VCaP (cell line): ENCODE measurements at regions not wholly inside any gene's neighbourhood (a gene's known extent, or its start where the extent isn't known, plus 50 kb on each side); places are given as distances from the start of the nearest gene placed in this dataset.

ENCODE experiments used
- H3K27ac ChIP-seq: fragments of 450-650 bp; 2 replicates; pipeline ENCODE4 v1.5.1; 2017
- TF ChIP-seq, protein P1 (sequence below): fragments of 450-650 bp; conservative IDR thresholded peaks from 2 replicates; pipeline ENCODE4 v1.5.1; 2017; ENCODE audit warnings: mild to moderate bottlenecking, moderate library complexity

DNA sequence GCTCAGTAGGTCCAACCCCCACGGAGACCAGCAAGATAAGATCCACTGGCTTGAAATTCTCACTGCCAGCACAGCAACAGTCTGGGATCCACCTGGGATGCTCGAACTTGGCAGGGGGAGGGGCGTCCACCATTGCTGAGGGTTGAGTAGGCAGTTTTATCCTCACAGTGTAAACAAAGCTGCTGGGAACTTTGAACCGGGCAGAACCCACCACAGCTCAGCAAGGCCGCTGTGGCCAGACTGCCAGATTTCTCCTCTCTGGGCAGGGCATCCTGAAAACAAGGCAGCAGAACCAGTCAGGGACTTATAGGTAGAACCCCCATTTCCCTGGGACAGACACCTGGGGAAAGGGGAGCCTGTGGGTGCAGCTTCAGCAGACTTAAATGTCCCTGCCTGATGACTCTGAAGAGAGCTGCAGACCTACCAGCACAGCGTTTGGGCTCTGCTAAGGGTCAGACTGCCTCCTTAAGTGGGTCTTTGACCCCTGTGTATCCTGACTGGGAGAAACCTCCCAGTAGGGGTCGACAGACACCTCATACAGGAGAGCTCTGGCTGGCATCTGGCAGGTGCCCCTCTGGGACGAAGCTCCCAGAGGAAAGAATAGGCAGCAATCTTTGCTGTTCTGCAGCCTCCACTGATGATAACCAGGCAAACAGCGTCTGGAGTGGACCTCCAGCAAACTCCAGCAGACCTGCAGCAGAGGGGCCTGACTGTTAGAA lies 782.4 kb upstream of the EYS start:
- TF ChIP-seq, protein P1, sequence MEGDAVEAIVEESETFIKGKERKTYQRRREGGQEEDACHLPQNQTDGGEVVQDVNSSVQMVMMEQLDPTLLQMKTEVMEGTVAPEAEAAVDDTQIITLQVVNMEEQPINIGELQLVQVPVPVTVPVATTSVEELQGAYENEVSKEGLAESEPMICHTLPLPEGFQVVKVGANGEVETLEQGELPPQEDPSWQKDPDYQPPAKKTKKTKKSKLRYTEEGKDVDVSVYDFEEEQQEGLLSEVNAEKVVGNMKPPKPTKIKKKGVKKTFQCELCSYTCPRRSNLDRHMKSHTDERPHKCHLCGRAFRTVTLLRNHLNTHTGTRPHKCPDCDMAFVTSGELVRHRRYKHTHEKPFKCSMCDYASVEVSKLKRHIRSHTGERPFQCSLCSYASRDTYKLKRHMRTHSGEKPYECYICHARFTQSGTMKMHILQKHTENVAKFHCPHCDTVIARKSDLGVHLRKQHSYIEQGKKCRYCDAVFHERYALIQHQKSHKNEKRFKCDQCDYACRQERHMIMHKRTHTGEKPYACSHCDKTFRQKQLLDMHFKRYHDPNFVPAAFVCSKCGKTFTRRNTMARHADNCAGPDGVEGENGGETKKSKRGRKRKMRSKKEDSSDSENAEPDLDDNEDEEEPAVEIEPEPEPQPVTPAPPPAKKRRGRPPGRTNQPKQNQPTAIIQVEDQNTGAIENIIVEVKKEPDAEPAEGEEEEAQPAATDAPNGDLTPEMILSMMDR, result no peak
- no peak overlapping the region for H3K27ac ChIP-seq

DNA sequence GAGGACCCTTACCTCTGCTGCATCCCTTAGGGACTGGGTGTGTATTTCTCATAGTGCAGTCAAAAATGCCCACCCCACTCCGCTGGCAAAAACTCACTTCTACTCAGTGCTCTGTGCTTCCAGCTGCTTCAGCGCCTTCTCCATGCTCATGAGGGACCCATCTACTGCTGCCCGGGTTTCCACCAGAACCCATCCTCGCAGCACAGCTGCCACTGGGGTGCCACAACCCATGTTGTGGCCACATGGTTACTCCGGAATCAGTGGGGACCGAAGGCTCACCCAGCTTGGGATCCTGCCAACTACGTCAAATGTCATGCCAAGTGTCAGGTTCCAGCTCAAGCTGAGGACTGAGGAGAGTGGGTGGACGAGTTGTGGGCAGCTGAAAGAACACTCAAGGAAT lies 774.2 kb upstream of the EYS start:
- TF ChIP-seq, protein P1, result no peak
- H3K27ac ChIP-seq, result no peak overlapping the region

DNA sequence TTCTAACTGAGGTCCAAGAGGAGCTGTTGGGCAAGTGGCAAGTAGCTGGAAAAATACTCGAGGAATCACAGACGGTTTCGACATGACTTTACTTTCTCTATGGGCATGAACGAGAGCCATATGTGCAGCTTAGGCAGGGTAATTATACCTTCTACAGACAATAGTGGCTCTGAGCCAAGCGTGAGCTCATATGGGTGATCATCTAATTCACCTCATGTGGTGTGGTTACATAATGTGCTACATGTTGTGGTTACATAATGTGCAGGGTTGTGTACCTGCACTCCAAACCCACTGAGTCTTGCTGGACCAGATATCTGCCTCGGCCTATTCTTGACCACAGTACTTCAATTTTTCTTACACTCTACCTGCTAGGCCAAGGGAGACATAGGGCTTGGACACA lies 771.7 kb upstream of the EYS start:
- no peak overlapping the region for H3K27ac ChIP-seq
- TF ChIP-seq, protein P1, result no peak

DNA sequence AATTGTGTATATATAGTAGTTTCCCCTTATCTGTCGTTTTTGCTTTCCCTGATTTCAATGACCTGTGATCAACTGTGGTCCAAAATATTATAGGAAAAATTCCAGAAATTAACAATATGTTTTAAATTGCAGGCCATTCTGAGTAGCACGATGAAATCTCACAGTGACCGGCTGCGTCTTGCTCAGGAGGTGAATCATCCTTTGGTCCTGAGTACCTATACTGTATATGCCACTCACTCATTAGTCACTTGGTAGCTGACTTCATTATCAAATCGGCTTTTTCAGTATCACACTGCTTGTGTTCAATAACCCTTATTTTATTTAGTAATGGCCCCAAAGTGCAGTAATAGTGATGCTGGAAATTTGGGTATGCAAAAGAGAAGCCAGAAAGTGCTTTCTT lies 728.3 kb upstream of the EYS start:
- TF ChIP-seq, protein P1, result no peak
- H3K27ac ChIP-seq, result no peak overlapping the region

DNA sequence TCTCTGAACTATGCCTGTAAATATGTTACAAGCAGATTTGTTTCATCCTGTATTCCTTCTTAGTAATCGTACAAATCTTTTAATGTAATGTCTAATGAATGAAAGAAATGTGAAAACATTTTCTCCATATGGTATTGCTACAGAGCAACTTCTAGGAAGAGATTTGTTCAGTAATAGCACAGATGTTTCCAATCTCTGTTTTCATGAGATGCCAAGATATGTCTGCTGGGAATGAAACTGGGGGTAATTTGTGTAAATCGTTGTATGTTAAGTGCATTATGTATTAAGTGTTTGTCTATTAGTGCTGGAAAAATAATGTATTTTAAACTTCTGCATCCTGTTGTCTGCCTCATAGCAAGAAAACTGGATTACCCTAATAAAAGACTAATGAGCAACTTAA lies 722.2 kb upstream of the EYS start:
- TF ChIP-seq, protein P1, result no peak
- no peak overlapping the region for H3K27ac ChIP-seq

DNA sequence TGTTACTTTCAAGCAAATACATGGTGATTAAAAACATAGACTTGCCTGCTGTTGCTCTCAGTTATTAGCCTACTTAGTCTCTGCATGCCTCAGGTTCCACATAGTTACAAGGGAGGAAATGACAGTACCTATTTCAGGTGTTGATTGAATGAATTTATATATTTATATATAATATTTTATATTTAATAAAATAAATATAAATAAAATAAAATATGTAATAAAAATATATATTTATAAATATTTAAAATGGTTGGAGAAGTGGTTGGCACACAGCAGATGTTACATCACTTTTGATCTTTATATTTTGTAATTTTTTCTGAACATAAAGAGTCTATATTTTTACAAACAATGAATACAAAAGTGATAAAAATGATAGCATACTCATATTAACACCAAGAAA lies 716.0 kb upstream of the EYS start:
- TF ChIP-seq, protein P1, result no peak

DNA sequence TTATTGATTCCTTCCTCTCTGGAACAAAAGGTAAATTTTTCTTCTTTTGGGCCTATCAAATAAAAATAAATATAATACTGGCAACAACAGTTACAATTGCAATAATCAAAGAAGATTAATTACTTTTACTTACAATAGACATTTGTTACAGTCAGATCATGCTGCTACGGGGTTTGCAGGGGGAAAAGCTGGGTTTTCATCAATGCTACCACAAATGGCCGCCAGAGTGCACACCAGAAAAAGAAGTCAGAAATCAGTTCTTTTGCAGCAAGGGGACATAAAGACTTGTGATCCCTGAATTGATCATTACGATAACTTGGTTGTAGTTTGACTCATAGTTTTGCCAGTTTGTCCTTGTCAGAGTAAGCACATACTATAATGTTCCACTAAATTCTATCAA lies 714.5 kb upstream of the EYS start:
- no peak overlapping the region for H3K27ac ChIP-seq
- TF ChIP-seq, protein P1, result peak; percentile 60

More for the DNA sequence above, 716.0 kb upstream of the EYS start:
- no peak overlapping the region for H3K27ac ChIP-seq
